NCI-H510A (cell line): ENCODE measurements at regions not wholly inside any gene's neighbourhood (a gene's known extent, or its start where the extent isn't known, plus 50 kb on each side); places are given as distances from the start of the nearest gene placed in this dataset.

Source experiments
- DNase-seq: peaks from one replicate; lab custom pipeline; 2025; lab: John Stamatoyannopoulos, UW

GRCh38 chr6:134866563-134866962 lies 83.3 kb downstream of the ALDH8A1 start:
- no peak for DNase-seq

GRCh38 chr6:134864558-134864957 lies 85.3 kb downstream of the ALDH8A1 start:
- DNase-seq: no peak

- DNase-seq: no peak
These were observed 86.0 kb downstream of the ALDH8A1 start for GRCh38 chr6:134863763-134864510.

GRCh38 chr6:134854366-134854765 lies 95.5 kb downstream of the ALDH8A1 start:
- no peak for DNase-seq

- DNase-seq: no peak
These were observed 96.5 kb downstream of the ALDH8A1 start for GRCh38 chr6:134853111-134854055.

GRCh38 chr6:134851548-134851947 lies 98.4 kb downstream of the ALDH8A1 start:
- DNase-seq: no peak

GRCh38 chr6:134850721-134851305 lies 99.1 kb downstream of the ALDH8A1 start:
- no peak for DNase-seq

GRCh38 chr6:134849920-134850447 lies 99.9 kb downstream of the ALDH8A1 start:
- no peak for DNase-seq

- no peak for DNase-seq
These were observed 101.8 kb downstream of the ALDH8A1 start for GRCh38 chr6:134848076-134848475.

- DNase-seq: no peak
These were observed 103.0 kb downstream of the ALDH8A1 start for GRCh38 chr6:134846865-134847264.

GRCh38 chr6:134846031-134846430 lies 103.9 kb downstream of the ALDH8A1 start:
- no peak for DNase-seq

GRCh38 chr6:134844120-134844519 lies 105.8 kb downstream of the ALDH8A1 start:
- no peak for DNase-seq

- no peak for DNase-seq
These were observed 109.6 kb downstream of the ALDH8A1 start for GRCh38 chr6:134840086-134840867.

- no peak for DNase-seq
These were observed 113.9 kb downstream of the ALDH8A1 start for GRCh38 chr6:134835993-134836392.

GRCh38 chr6:134830940-134831339 lies 119.0 kb downstream of the ALDH8A1 start:
- DNase-seq: no peak

GRCh38 chr6:134830194-134830593 lies 119.7 kb downstream of the ALDH8A1 start:
- DNase-seq: no peak

GRCh38 chr6:134828641-134829040 lies 121.3 kb downstream of the ALDH8A1 start:
- no peak for DNase-seq

GRCh38 chr6:134826889-134827737 lies 122.8 kb downstream of the ALDH8A1 start:
- DNase-seq: no peak

- DNase-seq: no peak
These were observed 126.2 kb downstream of the ALDH8A1 start for GRCh38 chr6:134823710-134824034.

GRCh38 chr6:134822920-134823709 lies 126.8 kb downstream of the ALDH8A1 start:
- DNase-seq: peak; percentile 24
